ENCODE measurements at regions not wholly inside any gene's neighbourhood (a gene's known extent, or its start where the extent isn't known, plus 50 kb on each side); places are given as distances from the start of the nearest gene placed in this dataset.
"Not testable (repeated sequence)": the region's sequence is repeated elsewhere in the genome, so short reads cannot be mapped to it uniquely, and the experiment has no call there.

DNA sequence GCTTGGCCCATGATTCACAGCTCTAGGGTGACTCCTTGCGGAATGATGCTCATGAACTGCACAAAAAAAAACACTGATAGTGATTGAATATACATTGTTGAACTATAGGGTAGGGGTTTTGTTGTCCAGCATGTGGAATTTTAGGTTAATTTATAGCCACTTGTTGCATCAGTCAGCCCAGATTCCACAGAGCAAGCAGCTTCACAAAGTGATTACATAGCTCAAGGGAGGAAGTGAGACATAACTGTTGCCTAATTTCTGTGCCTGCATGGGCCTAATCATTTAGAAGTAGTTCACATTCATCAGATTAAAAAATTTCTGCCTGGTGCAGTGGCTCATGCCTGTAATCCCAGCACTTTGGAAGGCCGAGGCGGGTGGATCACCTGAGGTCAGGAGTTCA, 142.2 kb upstream of the ZNF722 start:
- intact Hi-C loops (cut with DNase I); DNase-seq (ENCODE audit: missing footprints); ATAC-seq: not testable (repeated sequence)

DNA sequence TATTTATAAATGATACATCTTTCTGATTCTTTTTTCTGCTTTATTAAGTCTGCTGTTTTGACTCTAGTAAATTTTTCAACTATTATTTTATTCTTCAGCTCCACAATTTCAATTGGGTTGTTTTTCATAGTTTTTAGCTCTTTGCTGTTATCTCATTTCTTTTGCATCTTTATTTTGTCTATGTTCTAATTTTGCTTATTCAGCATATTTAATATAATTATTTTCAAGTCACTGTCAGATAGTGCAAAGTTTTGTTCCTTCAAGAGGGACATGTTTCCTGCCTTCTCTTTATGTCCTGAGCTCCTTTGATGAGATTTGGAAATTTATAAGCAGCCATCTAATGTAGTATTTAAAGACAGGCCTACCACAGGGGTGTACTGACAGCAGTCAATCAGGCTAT, 131.5 kb upstream of the ZNF722 start:
- ATAC-seq (no peak), DNase-seq (ENCODE audit: missing footprints) (no peak)
- intact Hi-C loops (cut with DNase I) = no loop called here

DNA sequence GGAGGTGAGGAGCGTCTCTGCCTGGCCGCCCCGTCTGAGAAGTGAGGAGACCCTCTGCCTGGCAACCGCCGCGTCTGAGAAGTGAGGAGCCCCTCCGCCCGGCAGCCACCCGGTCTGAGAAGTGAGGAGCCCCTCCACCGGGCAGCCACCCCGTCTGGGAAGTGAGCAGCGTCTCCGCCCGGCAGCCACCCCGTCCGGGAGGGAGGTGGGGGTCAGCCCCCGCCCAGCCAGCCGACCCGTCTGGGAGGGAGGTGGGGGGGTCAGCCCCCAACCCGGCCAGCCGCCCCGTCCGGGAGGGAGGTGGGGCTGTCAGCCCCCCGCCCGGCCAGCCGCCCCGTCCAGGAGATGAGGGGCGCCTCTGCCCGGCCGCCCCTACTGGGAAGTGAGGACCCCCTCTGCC, 124.4 kb upstream of the ZNF722 start:
- DNase-seq (ENCODE audit: missing footprints); intact Hi-C loops (cut with DNase I); ATAC-seq: not testable (repeated sequence)

DNA sequence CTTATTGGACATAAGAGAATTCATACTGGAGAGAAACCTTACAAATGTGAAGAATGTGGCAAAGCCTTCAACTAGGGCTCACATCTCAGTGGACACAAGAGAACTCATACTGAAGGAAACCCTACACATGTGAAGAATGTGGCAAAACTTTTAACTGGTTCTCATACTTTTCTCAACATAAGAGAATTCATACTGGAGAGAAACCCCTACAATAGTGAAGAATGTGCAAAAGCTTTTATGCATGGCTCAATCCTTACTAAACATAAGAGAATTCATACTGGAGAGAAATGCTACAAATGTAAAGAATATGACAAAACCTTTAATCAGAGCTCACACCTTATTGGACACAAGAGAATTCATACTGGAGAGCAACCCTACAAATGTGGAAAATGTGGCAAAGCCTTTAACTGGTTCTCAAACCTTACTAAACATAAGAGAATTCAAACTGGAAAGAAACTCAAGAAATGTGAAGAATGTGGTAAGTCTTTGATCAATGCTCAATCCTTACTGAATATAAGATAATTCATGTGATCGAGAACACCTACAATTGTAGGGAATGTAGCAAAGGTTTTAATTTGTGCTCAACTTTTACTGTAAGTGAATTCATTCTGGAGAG, 121.8 kb upstream of the ZNF722 start:
- intact Hi-C loops (cut with DNase I) = no loop called here
- DNase-seq (ENCODE audit: missing footprints) (no peak), ATAC-seq (no peak)

DNA sequence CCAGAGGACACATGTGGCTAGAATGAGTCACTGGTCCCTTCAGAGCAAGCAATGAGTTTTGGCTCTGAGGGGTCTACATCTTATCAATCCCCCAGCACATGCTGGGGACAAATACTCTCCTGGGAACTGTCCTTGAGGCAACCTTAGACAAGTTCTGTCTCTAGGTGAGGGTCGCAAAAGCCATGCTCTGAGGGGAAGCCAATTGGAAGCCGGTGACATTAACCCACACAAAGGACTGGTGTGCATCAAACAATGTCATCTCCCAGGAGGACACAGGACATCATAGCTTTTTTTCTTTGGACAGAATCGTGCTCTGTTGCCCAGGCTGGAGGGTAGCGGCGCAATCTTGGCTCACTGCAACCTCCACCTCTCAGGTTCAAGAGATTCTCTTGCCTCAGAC, 111.6 kb upstream of the ZNF722 start:
- intact Hi-C loops (cut with DNase I) = no loop called here
- no peak for DNase-seq (ENCODE audit: missing footprints)
- no peak for ATAC-seq

DNA sequence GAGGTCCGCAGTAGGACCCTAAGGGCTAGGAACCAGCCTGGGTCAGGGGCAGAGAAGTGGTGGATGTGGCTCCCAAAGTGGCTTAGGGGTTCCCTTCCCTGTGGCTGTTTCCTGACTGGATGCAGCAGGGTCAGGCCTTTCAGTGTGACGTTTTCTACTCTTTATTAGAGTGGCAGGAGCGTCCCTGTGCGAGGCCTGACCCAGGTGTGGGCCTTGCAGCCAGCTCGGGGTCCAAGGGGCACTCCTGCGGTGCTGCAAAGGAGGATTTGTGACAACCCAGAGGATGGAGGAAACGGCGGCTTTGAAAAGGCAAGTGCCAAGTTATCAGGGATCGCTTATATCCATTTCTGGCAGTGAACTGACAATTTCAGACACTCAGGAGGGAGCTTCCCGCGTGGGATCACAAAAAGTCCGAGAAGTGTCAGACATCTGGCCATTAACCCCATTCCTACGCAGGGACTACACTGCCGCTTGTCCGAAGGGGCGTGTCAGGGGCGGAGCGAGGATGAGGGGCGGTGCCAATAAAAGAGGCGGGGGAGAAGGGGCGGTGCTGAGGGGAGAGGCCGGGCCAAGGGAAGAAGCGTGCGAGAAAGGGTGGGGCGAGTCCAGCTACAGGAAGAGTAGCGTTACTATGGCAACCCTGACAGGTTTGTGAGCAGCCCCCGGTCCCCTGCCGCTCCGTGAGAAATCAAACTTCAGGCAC, 98.8 kb upstream of the ZNF722 start:
- DNase-seq (ENCODE audit: missing footprints) = peak; percentile 91
- intact Hi-C loops (cut with DNase I) = loop anchor here (1.0 kb wide), 1 partner anchor 26 kb away; no protein-coding TSS in a partner anchor
- peak; percentile 94 for ATAC-seq

DNA sequence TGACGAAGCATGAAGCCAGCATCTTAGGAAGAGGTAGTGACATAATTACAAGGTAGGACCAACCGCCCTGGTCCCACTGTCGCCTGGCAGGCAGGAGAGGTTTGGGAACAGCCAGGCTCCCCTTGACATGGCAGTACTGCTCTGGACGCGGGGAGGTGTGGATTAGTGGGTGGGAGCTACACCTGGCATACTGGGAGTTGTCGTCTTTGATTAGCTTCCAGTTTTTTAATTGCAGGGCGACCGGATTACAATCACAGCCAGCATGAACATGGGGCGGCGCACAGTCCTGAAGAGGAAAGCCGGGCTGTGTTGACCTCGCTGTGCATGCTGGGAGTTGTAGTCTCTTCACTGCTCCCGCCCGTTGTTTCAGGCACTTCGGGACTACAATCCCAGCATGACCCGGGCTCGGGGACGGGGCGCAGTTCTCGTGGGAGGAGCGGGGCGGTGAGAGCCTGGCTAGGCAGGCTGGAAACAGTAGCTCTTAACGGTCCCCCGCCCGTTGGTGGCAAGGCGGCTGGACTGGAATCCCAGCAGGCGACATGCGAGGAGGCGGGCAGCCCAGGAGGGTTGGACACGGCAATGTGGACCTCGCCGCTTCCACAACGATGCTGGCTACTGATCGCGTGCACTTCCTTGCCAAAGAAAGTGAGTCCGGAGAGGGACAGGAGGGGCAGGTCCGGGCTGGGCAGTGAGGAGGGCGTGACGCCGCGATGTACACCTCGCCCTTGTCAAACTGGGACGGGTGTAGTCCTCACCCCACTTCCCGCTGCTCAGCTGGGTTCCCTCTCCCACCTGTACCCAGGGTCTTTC, 98.0 kb upstream of the ZNF722 start:
- intact Hi-C loops (cut with DNase I) = loop anchor here (1.0 kb wide), 1 partner anchor 26 kb away; no protein-coding TSS in a partner anchor
- peak; percentile 98 for ATAC-seq
- peak; percentile 95 for DNase-seq (ENCODE audit: missing footprints)

DNA sequence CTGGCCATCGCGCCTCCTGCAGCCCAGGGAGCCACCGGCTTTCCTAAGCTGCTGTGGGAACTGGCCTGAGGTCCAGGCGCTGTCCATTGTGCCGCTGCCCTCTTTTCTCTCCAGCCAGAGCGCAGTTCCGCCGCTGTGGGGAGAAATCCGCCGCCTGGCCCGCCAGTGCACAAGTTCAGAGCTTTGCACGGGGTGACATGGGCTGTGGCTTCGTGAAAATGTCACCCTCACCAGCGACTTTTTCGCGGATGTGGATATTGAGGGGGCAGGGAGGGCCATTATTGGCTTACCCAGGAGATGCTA, 97.5 kb upstream of the ZNF722 start:
- intact Hi-C loops (cut with DNase I) = not testable (repeated sequence)

DNA sequence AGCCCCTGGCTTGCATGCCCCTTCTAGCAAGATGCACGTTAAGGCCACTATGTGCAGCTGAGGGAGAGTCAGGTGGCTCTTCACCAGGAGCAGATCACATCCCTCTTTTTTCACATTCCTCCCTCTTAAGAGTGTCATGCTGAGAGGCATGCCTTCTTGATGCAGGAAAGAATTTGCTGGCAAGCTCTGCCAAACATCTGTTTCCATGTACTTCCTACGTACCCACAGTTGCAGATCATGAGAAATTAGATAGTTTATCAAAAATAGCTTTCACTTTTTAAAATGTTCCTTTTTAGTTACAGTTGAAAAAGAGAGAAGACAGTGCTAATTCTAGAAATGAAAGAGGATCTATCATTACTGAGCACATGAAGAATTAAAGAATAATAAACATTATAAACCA, 79.7 kb upstream of the ZNF722 start:
- ATAC-seq (no peak), DNase-seq (ENCODE audit: missing footprints) (no peak)
- intact Hi-C loops (cut with DNase I) = no loop called here

More for the DNA sequence above, 97.5 kb upstream of the ZNF722 start:
- peak; percentile 9 for ATAC-seq
- not testable (repeated sequence) for DNase-seq (ENCODE audit: missing footprints)

DNA sequence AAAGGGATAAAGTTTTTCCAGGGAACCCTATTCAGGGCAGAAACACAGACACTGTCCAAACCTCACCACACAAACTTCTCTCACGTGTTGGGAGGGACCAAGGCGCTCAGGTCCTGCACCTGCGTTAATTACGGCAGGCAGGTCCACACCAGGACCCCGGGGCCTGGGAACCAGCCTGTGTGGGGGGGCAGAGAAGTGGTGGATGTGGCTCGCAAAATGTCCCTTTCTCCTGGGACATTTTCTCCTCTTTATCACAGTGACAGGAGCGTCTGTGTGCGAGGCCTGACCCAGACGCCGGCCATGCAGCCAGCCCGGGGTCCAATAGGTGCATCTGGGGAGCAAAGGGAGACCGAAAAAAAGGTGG, 73.4 kb upstream of the ZNF722 start:
- intact Hi-C loops (cut with DNase I) = loop anchor here (5.0 to 10.0 kb wide), 2 partner anchors 122 to 390 kb away; partner anchors contain the start of genes ZNF727 and ZNF736
- ATAC-seq = no peak
- no peak for DNase-seq (ENCODE audit: missing footprints)

DNA sequence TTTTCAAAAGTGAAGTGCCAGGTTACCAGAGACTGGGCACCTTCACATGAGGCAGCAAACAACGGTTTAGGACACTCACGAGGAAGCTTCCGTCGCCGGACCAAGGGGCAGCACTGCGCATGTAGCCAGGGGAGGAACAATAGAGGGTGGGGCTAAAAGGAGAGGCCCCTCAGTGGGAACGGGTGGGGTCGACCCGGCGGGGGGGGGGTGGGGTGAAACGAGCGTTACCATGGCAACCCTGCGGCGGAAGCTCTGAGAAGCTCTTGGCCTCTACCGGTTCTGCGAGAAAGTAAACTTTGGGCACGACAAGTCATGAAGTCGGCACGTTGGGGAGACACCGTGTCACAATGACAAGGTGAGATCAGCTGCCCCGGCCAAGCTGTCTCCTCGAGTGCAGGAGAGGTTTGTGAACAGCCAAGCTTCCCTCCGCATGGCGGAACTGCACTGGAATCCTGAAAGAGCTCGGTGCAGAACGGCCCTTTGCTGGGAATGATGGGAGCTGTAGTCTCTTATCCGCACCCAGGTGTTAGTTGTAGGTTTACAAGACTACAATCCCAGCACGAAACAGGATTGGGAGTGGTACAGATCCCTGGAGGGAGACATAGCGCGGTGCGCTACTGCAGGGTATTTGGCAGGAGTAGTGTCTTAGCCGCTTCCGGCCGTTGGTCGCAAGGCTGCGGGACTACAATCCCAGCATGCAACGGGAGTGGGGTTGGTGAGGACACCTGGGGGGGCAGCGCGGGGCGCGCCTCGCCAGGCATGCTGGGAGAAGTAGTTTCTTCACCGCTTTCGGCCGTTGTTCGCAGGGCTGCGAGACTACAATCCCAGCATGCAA, 72.8 kb upstream of the ZNF722 start:
- DNase-seq (ENCODE audit: missing footprints) (peak; percentile 96), ATAC-seq (peak; percentile 98)
- intact Hi-C loops (cut with DNase I) = loop anchor here (1.0 to 10.0 kb wide), 3 partner anchors 26 to 389 kb away; partner anchors contain the start of genes ZNF727 and ZNF736

DNA sequence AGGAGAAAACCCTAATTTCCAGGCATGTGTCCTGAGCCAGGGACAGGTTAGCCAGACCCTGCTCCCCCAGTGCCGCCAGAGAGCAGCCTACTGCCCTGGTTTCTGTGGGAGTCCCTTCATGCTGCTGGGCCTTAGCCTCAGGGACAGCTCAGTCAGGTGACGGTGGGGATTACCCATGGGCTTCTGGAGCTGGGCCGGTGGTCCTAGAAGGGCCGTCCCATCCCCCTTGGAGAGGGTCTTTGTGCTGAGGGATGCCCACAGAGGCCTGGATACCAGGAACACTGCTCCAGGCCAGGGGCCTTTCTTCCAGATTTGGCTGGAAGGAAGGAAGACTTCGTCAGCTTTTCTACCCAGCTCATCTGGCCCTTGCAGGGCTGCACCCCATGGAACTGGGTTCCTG, 71.4 kb upstream of the ZNF722 start:
- intact Hi-C loops (cut with DNase I) = loop anchor here (5.0 to 10.0 kb wide), 2 partner anchors 120 to 388 kb away; partner anchors contain the start of genes ZNF727 and ZNF736
- no peak for DNase-seq (ENCODE audit: missing footprints)

DNA sequence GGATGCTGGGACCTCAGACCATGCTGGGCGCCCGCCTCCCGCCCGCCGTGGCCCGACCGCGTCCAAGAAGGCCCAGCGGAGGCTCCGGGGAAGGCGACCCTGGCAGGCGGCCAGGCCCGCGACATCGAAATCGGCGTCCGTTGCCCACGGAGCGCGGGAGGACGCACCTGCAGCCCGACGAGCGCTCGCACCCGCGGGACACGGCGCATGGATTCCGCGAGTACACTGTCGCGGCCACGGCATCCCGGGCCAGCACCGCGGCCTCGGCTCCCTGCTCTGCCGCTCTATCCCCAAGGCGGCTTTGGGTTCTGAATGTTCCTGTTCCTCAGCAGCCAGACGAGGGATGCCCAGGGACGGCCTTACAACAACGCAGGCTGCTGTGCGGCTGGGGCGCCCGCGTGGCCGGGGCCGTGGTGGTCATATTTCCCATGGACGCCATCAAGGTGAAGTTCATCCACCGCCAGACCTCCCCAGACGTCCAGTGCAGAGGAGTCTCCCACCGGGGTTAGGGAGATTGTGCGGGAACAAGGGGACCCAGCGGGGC, 67.5 kb upstream of the ZNF722 start:
- intact Hi-C loops (cut with DNase I) = no loop called here
- ATAC-seq = no peak

More for the DNA sequence above, 71.4 kb upstream of the ZNF722 start:
- ATAC-seq = no peak

DNA sequence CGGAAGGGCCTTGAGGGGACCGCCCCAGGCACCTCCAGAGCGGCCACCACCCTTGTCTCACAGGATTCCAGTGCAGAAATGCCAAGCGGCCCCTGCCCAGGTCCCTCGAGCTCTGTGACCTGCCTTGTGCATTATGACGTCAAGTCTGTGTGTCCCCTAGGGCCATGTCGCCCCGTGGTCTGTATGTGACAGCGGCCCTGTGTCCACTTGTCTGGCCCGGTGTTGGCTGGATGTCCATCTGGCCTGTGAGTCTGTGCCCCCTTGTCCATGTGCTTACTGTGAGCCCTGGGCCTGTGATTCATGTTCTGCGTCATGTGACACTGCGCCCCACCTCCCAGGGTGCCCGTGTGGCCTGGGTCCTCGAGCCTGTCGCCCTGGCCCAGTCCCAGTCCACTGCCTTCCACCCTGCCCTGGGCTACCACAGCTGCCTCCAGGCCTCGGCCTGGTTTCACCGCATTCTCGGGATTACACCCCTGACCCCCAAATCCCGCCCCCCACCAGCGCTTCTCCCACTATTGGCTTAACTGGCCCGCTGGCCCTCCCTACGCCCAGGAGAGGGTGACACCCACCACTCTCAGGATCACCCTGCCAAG, 66.6 kb upstream of the ZNF722 start:
- DNase-seq (ENCODE audit: missing footprints) (no peak), ATAC-seq (no peak)
- intact Hi-C loops (cut with DNase I) = no loop called here

More for the DNA sequence above, 67.5 kb upstream of the ZNF722 start:
- no peak for DNase-seq (ENCODE audit: missing footprints)

Measured in Right ventricle myocardium inferior (tissue), 1 donor.